ENCODE measurements at regions not wholly inside any gene's neighbourhood (a gene's known extent, or its start where the extent isn't known, plus 50 kb on each side); places are given as distances from the start of the nearest gene placed in this dataset.

DNA sequence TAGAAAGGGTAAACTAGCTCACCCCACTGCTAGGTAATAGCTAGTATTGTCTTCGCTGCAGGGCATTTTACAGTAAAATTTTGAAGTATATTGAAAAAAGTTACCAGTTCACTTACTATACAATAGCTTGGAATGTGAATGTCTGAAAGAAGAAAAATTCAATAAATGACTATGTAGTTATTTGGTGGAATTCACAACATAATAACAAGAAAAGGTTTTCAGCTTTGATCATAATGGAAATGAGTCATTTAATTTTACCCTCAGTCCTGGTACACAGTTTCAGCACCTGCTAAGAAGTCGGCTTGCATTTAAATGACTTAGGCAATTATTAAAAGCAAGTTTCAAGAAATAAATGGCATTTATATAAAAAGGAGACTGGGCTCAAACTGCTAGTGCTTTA is 90.4 kb downstream of the NUP35 start:
- no peak for DNase-seq (ENCODE audit: low read depth)
- no peak overlapping the region for H3K4me3 ChIP-seq (ENCODE audit: low read depth, low read length)
- TF ChIP-seq, protein P1, sequence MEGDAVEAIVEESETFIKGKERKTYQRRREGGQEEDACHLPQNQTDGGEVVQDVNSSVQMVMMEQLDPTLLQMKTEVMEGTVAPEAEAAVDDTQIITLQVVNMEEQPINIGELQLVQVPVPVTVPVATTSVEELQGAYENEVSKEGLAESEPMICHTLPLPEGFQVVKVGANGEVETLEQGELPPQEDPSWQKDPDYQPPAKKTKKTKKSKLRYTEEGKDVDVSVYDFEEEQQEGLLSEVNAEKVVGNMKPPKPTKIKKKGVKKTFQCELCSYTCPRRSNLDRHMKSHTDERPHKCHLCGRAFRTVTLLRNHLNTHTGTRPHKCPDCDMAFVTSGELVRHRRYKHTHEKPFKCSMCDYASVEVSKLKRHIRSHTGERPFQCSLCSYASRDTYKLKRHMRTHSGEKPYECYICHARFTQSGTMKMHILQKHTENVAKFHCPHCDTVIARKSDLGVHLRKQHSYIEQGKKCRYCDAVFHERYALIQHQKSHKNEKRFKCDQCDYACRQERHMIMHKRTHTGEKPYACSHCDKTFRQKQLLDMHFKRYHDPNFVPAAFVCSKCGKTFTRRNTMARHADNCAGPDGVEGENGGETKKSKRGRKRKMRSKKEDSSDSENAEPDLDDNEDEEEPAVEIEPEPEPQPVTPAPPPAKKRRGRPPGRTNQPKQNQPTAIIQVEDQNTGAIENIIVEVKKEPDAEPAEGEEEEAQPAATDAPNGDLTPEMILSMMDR (conservative IDR thresholded peaks at IDR 0.05; ENCODE audit: low read depth, low read length): no peak

DNA sequence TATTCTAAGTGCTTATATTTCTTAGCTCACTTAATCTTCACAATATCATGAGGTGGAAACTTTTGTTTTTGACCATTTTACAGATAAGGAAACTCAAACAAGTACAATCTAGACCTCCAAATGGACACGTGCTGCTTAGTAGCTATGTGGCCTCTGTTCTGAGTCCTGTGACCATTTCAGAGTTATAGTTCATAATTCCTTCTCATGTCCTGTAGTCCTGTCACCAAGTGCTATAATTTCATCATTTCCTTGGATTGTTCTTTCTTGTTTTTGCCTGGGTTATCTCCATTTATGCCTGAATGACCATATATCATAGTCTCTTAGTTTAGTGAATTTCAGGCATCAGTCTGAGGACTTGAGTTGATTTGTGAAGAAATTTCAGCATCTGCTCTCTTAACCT is 91.7 kb downstream of the NUP35 start:
- TF ChIP-seq, protein P1 (conservative IDR thresholded peaks at IDR 0.05; ENCODE audit: low read depth, low read length): no peak

DNA sequence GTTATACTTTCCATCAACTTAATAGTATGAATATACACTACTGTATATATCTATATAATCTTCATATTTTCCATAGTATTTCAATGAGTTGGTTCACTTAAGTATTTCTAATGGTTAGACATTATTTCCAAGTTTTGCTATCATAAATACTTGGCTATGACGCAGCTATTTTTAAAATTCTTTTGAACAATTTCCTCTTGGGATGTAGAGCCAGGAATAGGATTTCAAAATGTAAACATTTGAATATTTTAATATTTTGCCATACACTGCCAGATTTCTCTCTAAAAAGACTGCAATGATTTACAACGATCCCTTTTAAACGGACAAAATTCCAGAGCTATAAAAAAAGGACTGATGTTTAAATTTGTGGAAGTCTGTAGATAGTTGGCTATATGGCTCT is 95.6 kb downstream of the NUP35 start:
- no peak for DNase-seq (ENCODE audit: low read depth)
- H3K4me3 ChIP-seq (ENCODE audit: low read depth, low read length): no peak overlapping the region
- TF ChIP-seq, protein P1 (conservative IDR thresholded peaks at IDR 0.05; ENCODE audit: low read depth, low read length): no peak

More for the DNA sequence above, 91.7 kb downstream of the NUP35 start:
- no peak for DNase-seq (ENCODE audit: low read depth)
- no peak overlapping the region for H3K4me3 ChIP-seq (ENCODE audit: low read depth, low read length)

DNA sequence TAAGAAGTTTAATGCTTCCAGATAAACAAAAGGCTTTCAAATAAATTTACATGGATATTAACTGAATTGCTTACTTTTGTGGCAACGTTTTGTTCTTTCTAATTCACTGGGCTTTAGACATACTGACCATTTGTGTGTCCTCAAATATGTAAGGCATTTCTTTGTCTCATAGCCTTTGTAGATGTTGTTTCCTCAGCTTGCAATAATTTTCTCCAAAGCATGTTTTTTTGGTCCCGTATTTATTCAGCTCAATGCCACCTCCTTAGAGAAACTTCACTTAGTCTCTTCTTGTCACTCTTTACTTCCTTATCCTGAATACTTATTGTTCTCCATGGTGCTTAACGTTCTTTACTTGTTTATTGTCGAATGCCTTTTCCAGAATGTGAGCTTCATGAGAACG is 98.5 kb downstream of the NUP35 start:
- DNase-seq (ENCODE audit: low read depth): no peak
- TF ChIP-seq, protein P1 (conservative IDR thresholded peaks at IDR 0.05; ENCODE audit: low read depth, low read length): no peak
- no peak overlapping the region for H3K4me3 ChIP-seq (ENCODE audit: low read depth, low read length)

DNA sequence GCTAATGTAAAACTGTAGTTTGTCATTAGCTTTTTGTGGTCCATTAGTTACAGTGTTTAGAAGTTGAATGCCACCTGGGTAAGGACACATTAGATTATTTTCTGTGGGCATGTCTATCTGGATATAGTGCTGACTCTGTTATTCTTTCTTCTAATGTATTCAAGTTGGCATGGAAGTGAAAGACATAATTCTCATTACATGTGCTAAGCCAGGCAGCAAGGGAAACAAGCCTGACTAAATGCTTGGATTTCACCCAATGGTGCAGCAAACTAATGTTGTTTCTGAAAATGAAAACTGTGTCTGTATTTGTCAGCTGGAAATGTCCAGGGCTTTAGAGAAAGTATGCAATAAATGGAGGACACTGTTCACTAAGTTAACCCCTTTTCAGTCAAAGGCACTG is 100.7 kb downstream of the NUP35 start:
- H3K4me3 ChIP-seq (ENCODE audit: low read depth, low read length): no peak overlapping the region
- no peak for DNase-seq (ENCODE audit: low read depth)
- TF ChIP-seq, protein P1 (conservative IDR thresholded peaks at IDR 0.05; ENCODE audit: low read depth, low read length): no peak

DNA sequence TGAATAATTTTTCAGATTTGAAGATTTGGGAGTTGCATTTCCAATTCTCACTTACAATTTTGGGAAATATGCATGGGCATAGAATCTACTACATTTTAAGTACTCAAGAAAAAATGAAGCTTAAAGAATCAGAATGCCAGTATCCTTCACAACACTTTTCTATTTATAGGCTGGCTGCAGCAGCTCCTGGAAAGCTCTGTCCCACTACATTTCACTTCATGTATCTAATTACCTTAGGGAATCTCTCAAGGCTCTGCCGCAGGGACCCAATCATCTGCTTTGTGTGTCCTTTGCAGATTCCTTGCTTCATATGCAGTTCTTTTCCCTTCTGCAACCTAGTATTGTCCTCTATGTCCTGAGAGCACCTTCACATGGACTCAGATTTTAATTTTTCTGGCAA is 102.9 kb downstream of the NUP35 start:
- no peak overlapping the region for H3K4me3 ChIP-seq (ENCODE audit: low read depth, low read length)
- TF ChIP-seq, protein P1 (conservative IDR thresholded peaks at IDR 0.05; ENCODE audit: low read depth, low read length): no peak
- no peak for DNase-seq (ENCODE audit: low read depth)

DNA sequence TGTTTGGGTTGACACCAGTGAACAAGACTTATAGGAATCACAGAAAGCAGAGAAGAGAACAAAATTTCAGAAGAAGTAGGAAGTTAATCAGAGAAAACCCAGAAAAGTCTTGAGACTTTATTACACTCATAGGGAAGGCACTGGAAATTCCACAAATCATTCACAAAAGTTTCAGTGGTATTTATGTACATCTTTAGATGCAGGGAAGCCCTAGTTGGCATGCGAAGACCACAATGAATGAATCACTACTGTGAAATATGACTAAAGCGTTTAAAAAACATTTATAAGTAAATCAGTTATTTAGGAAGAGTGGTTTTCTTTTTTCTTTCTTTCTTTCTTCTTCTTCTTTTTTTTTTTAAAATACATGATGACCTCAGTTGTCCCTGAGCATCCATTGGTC is 105.1 kb downstream of the NUP35 start:
- TF ChIP-seq, protein P1 (conservative IDR thresholded peaks at IDR 0.05; ENCODE audit: low read depth, low read length): no peak
- no peak for DNase-seq (ENCODE audit: low read depth)
- no peak overlapping the region for H3K4me3 ChIP-seq (ENCODE audit: low read depth, low read length)

Data from epithelial cell of proximal tubule (primary cell).